ENCODE measurements at regions not wholly inside any gene's neighbourhood (a gene's known extent, or its start where the extent isn't known, plus 50 kb on each side); places are given as distances from the start of the nearest gene placed in this dataset.
"Not testable (repeated sequence)": the region's sequence is repeated elsewhere in the genome, so short reads cannot be mapped to it uniquely, and the experiment has no call there.

DNA sequence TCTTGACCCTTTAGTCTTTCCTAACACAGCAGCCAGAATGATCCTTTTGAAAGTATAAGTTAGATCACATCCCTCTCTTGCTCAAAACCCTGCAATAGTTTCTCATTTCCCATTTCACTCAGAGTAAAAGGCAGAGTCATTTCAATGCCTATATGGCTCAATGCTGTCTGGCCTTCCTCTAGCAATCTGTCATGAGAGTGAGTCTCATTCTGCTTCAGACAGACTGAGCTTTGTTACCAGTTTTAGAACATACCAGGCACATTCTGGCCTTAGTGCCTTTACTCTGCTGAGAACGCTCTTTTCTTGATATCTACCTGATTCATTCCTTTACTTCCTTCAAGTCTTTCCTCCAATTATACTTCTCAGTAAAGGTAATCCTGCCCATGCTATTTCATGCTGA, 372.8 kb upstream of the PKN2 start:
- H3K27me3 ChIP-seq: no peaks in the 10 kb centered on the region
- no peaks in the 10 kb centered on the region for H3K36me3 ChIP-seq
- no peaks in the 10 kb centered on the region for H3K9me3 ChIP-seq
- DNase-seq: no peak
- H3K4me3 ChIP-seq: no peak overlapping the region

- DNase-seq: peak; percentile 1
- H3K36me3 ChIP-seq: no peaks in the 10 kb centered on the region
- no peaks in the 10 kb centered on the region for H3K9me3 ChIP-seq
- H3K4me3 ChIP-seq: no peak overlapping the region
- no peaks in the 10 kb centered on the region for H3K27me3 ChIP-seq
Observed at GRCh38 chr1:88311907-88312306, 372.2 kb upstream of the PKN2 start.

- no peak for DNase-seq
- Histone ChIP-seq H3K36me3 (no peaks in the 10 kb centered on the region), H3K9me3 (no peaks in the 10 kb centered on the region), H3K4me3 (no peak overlapping the region), H3K27me3 (no peaks in the 10 kb centered on the region)
Observed at GRCh38 chr1:88317396-88317795, 366.7 kb upstream of the PKN2 start.

- H3K9me3 ChIP-seq: no peaks in the 10 kb centered on the region
- H3K27me3 ChIP-seq: no peaks in the 10 kb centered on the region
- H3K36me3 ChIP-seq: no peaks in the 10 kb centered on the region
- H3K4me3 ChIP-seq: no peak overlapping the region
- DNase-seq: no peak
Observed at GRCh38 chr1:88318740-88319139, 365.3 kb upstream of the PKN2 start.

GRCh38 chr1:88320291-88320690, 363.8 kb upstream of the PKN2 start:
- no peak for DNase-seq
- Histone ChIP-seq H3K27me3 (no peaks in the 10 kb centered on the region), H3K36me3 (no peaks in the 10 kb centered on the region), H3K9me3 (no peaks in the 10 kb centered on the region), H3K4me3 (no peak overlapping the region)

DNA sequence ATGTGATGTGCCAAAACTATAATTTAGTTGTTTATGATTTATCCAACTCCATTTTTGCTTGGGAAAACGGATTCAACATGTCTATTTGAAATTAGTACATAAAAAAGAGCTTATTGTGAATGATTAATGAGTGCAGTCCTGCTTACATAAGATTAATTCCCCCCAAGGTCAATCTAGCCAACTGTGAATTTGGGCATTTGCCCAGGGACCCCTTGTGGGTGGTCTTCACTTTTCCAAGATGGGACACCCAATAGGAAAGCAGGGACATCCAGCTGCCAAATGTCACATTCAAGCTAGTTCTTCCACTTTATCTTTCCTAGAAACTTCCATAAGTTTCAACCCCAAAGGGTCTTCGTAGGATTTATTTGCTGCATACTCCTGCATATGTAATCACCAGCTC, 362.4 kb upstream of the PKN2 start:
- Histone ChIP-seq H3K36me3 (no peaks in the 10 kb centered on the region), H3K9me3 (no peaks in the 10 kb centered on the region), H3K27me3 (no peaks in the 10 kb centered on the region), H3K4me3 (no peak overlapping the region)
- DNase-seq: no peak

GRCh38 chr1:88324899-88325298, 359.2 kb upstream of the PKN2 start:
- no peak for DNase-seq
- Histone ChIP-seq H3K9me3 (no peaks in the 10 kb centered on the region), H3K27me3 (no peaks in the 10 kb centered on the region), H3K36me3 (no peaks in the 10 kb centered on the region), H3K4me3 (no peak overlapping the region)

GRCh38 chr1:88327391-88328267, 356.4 kb upstream of the PKN2 start:
- H3K36me3 ChIP-seq: no peaks in the 10 kb centered on the region
- no peaks in the 10 kb centered on the region for H3K9me3 ChIP-seq
- no peaks in the 10 kb centered on the region for H3K27me3 ChIP-seq
- no peak overlapping the region for H3K4me3 ChIP-seq
- DNase-seq: peak; percentile 62

GRCh38 chr1:88330201-88330600, 353.9 kb upstream of the PKN2 start:
- no peaks in the 10 kb centered on the region for H3K36me3 ChIP-seq
- DNase-seq: no peak

DNA sequence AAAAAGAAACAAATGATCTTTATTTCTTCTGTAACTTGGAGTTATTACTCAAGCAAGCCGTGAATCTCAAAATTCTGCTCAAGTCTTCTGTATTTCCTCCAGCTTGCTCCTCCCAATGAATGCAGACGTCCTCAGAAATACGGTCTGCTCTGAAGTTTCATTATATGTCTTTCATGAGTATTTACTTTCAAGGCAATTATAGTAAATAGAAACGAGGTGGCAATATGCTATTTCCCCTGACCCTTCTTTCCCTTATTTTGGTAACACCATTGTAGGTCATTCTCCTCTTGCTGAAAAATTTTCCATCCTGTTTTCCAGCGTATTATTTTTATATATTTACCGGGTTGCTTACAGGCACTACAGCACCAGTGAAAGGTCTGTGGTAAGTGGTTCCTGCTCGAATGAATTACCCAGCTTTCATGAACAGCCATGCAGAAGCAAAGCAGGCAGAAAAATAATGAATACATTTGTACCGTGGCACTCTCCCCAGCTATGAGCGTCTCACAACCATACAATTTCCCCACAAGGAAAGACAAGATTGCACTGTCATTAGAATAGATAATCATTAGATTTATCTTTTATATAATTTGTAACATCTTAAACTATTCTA, 350.9 kb upstream of the PKN2 start:
- Histone ChIP-seq H3K27me3 (no peaks in the 10 kb centered on the region), H3K4me3 (no peak overlapping the region; the same call in 1 of the 2 replicates), H3K9me3 (no peaks in the 10 kb centered on the region), H3K36me3 (no peaks in the 10 kb centered on the region)
- DNase-seq: no peak

More at GRCh38 chr1:88330201-88330600, 353.9 kb upstream of the PKN2 start:
- H3K4me3 ChIP-seq: no peak overlapping the region
- H3K27me3 ChIP-seq: no peaks in the 10 kb centered on the region
- no peaks in the 10 kb centered on the region for H3K9me3 ChIP-seq

GRCh38 chr1:88341447-88341846, 342.6 kb upstream of the PKN2 start:
- no peak for DNase-seq
- Histone ChIP-seq H3K9me3 (no peaks in the 10 kb centered on the region), H3K36me3 (no peaks in the 10 kb centered on the region), H3K4me3 (no peak overlapping the region), H3K27me3 (no peaks in the 10 kb centered on the region)

- not testable (repeated sequence) for H3K9me3 ChIP-seq, DNase-seq, H3K4me3 ChIP-seq, H3K36me3 ChIP-seq, H3K27me3 ChIP-seq
Observed at GRCh38 chr1:88342081-88342480, 342.0 kb upstream of the PKN2 start.

DNA sequence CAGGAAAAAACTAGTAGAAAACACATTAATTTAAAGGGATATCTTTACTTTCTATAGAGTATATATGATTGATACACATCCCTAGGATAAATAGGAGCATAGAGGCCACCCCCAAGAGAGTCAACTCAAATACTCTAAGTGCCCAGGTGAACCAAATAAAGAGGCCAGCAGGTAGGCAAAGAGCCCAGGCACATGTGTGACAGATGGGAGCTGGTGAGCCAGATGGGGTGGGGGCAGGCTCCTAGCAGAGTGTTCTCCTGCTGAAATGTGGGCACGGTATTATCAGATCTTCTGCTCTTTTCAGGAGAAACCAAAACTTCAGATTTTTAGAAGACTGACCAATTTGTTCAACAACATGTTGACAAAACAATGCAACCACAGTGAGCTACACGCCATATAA, 333.4 kb upstream of the PKN2 start:
- Histone ChIP-seq H3K36me3 (no peaks in the 10 kb centered on the region), H3K4me3 (no peak overlapping the region), H3K27me3 (no peaks in the 10 kb centered on the region), H3K9me3 (no peaks in the 10 kb centered on the region)
- no peak for DNase-seq

GRCh38 chr1:88351960-88352359, 332.1 kb upstream of the PKN2 start:
- DNase-seq: no peak
- Histone ChIP-seq H3K9me3 (no peaks in the 10 kb centered on the region), H3K4me3 (no peak overlapping the region), H3K27me3 (no peaks in the 10 kb centered on the region), H3K36me3 (no peaks in the 10 kb centered on the region)

GRCh38 chr1:88354256-88354655, 329.8 kb upstream of the PKN2 start:
- Histone ChIP-seq H3K4me3 (no peak overlapping the region), H3K9me3 (no peaks in the 10 kb centered on the region), H3K27me3 (no peaks in the 10 kb centered on the region), H3K36me3 (no peaks in the 10 kb centered on the region)
- DNase-seq: no peak

DNA sequence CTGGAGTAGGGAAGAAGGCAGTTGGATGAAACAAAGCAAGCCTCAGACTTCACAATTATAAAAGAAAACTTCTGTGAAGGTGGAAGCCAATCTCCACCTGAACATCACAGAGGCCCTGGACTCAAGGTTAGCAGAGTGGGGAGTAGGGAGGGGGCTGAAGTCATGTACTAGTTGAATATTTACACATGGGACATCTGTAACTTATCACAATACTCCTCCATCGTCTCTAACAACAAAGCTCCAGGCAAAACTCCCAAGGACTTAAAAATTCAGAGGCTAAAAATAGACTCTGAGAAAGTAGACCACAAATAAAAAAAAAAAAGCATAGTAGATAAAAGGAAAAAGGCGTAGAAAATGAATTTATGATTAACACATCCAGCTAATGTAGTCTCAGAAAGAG, 326.3 kb upstream of the PKN2 start:
- no peaks in the 10 kb centered on the region for H3K27me3 ChIP-seq
- no peak for DNase-seq
- H3K4me3 ChIP-seq: no peak overlapping the region
- H3K9me3 ChIP-seq: no peaks in the 10 kb centered on the region
- H3K36me3 ChIP-seq: no peaks in the 10 kb centered on the region

DNA sequence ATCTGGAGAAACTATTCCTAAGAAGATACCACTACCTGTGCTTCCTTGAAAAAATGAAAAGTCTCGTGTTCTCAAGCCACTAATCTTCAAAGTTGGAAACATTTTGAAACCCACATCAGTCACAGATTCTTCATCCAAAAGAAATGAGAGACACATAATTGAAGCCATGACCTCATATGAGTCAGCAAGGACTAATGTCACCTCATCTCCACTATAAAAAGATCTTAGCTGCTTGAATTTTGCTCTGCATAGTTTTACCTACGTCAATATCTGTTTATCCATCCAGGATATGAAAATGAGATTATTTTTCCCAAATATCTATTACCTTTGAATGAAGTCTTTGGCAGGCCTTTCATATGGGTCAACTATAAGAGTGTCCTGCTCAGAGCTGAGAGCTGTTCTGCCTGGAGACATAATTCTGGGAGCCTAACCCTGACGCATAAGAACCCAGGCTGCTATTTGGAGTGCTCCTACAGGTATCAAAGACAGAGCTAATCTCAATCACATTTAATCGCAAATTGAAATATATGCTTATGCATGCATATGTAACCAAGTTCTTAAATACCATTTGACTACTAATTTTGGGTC, 312.5 kb upstream of the PKN2 start:
- H3K4me3 ChIP-seq: no peak overlapping the region
- DNase-seq: no peak
- no peaks in the 10 kb centered on the region for H3K9me3 ChIP-seq
- no peaks in the 10 kb centered on the region for H3K36me3 ChIP-seq
- no peaks in the 10 kb centered on the region for H3K27me3 ChIP-seq

DNA sequence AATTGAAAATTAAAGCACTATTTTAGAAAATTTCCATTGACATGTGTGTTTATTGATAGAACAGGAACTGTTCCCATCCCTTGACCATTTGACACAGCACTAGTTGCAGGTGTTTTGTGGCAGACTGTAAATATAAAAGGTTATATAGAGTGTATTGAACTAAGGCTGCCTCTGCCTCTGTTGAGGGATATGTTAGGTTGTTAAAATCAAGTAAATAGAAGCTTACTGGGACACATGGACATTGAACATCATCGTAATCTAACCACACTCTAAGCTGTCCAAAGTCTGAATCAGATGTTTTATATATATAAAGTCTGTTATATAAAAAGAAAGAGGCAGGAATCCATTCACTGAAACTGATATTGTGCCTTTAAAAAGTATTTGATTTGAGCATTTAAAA, 308.1 kb upstream of the PKN2 start:
- no peak for DNase-seq
- Histone ChIP-seq H3K4me3 (no peak overlapping the region), H3K27me3 (no peaks in the 10 kb centered on the region), H3K36me3 (no peaks in the 10 kb centered on the region), H3K9me3 (no peaks in the 10 kb centered on the region)
